GM19463 (cell line): ENCODE measurements at regions not wholly inside any gene's neighbourhood (a gene's known extent, or its start where the extent isn't known, plus 50 kb on each side); places are given as distances from the start of the nearest gene placed in this dataset.

Source experiments
- ATAC-seq: cut with Tn5 transposase; IDR thresholded peaks from one replicate; pipeline ENCODE4 v1.9.1; 2021; ENCODE audit warnings: mild to moderate bottlenecking, moderate library complexity; ENCODE audit not compliant: unreplicated experiment

- ATAC-seq, result no peak
Observed at GRCh38 chr9:78491402-78491801, 194.5 kb downstream of the PSAT1 start.

- no peak for ATAC-seq
Observed at GRCh38 chr9:78493166-78493742, 196.3 kb downstream of the PSAT1 start.

- no peak for ATAC-seq
Observed at GRCh38 chr9:78502566-78502965, 205.6 kb downstream of the PSAT1 start.

GRCh38 chr9:78505546-78505945 is 208.6 kb downstream of the PSAT1 start:
- ATAC-seq, result no peak

- ATAC-seq, result no peak
Observed at GRCh38 chr9:78507037-78507436, 210.1 kb downstream of the PSAT1 start.

GRCh38 chr9:78510035-78510434 is 213.1 kb downstream of the PSAT1 start:
- no peak for ATAC-seq

- no peak for ATAC-seq
Observed at GRCh38 chr9:78515108-78515507, 218.2 kb downstream of the PSAT1 start.

GRCh38 chr9:78519786-78520185 is 222.9 kb downstream of the PSAT1 start:
- no peak for ATAC-seq

GRCh38 chr9:78521680-78522079 is 224.8 kb downstream of the PSAT1 start:
- ATAC-seq, result no peak

GRCh38 chr9:78525986-78526560 is 229.1 kb downstream of the PSAT1 start:
- ATAC-seq, result no peak

GRCh38 chr9:78533500-78533899 is 236.6 kb downstream of the PSAT1 start:
- ATAC-seq, result no peak

- ATAC-seq, result no peak
Observed at GRCh38 chr9:78539188-78539587, 242.3 kb downstream of the PSAT1 start.

- ATAC-seq, result no peak
Observed at GRCh38 chr9:78539904-78540303, 243.0 kb downstream of the PSAT1 start.

- ATAC-seq, result no peak
Observed at GRCh38 chr9:78541868-78542443, 245.0 kb downstream of the PSAT1 start.

- ATAC-seq, result no peak
Observed at GRCh38 chr9:78542491-78543181, 245.7 kb downstream of the PSAT1 start.

GRCh38 chr9:78543353-78543752 is 246.4 kb downstream of the PSAT1 start:
- no peak for ATAC-seq

- ATAC-seq, result no peak
Observed at GRCh38 chr9:78544230-78544629, 247.3 kb downstream of the PSAT1 start.

GRCh38 chr9:78547831-78548230 is 250.9 kb downstream of the PSAT1 start:
- no peak for ATAC-seq

GRCh38 chr9:78548670-78549069 is 251.7 kb downstream of the PSAT1 start:
- no peak for ATAC-seq

GRCh38 chr9:78549711-78550110 is 252.8 kb downstream of the PSAT1 start:
- no peak for ATAC-seq

GRCh38 chr9:78552802-78553201 is 255.9 kb downstream of the PSAT1 start:
- no peak for ATAC-seq

- no peak for ATAC-seq
Observed at GRCh38 chr9:78557540-78557939, 260.6 kb downstream of the PSAT1 start.
